NCI-H2029 (cell line): ENCODE measurements at regions not wholly inside any gene's neighbourhood (a gene's known extent, or its start where the extent isn't known, plus 50 kb on each side); places are given as distances from the start of the nearest gene placed in this dataset.
"Not testable (repeated sequence)": the region's sequence is repeated elsewhere in the genome, so short reads cannot be mapped to it uniquely, and the experiment has no call there.

Source experiments
- DNase-seq: peaks from one replicate; lab custom pipeline; 2025; lab: John Stamatoyannopoulos, UW

DNA sequence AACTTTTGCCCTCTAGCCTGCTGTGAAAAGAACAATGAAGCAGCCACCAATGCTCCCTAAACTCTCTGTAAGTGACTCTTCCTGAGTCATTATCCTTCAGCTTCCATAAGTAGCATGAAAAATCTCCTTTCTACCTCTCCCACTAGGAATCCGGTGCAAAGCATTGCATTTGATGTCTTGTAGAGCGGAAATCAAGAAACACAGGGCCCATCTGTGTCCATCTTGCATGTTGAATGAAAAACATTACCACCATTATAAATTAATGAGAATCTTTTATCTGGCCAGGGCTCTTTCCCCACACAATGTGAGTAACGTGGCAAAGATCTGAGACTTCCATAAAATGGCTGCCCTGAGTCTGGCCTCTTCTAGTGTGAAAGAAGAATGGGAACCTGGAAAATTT, 324.4 kb downstream of the ADGRL2 start:
- DNase-seq = no peak

DNA sequence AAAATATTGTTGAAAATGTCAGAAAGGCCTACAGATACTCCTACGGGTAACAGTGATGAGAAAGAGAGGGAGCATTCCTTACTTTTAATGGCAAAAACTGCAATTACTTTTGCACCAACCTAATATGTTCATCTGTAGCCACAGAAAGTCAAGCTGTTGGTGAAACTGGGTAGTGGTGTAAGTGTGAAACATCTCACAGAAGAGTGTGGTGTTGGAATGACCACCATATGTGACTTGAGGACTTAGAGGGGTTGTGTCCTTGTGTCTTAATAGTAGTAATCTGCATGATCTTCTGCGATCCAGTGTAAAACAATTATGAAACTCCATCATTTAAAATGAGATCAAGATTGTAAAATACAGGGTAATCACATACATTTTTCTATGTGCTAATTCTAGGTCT, 320.7 kb downstream of the ADGRL2 start:
- DNase-seq = no peak

GRCh38 chr1:82116105-82116504, 315.4 kb downstream of the ADGRL2 start:
- DNase-seq = no peak

DNA sequence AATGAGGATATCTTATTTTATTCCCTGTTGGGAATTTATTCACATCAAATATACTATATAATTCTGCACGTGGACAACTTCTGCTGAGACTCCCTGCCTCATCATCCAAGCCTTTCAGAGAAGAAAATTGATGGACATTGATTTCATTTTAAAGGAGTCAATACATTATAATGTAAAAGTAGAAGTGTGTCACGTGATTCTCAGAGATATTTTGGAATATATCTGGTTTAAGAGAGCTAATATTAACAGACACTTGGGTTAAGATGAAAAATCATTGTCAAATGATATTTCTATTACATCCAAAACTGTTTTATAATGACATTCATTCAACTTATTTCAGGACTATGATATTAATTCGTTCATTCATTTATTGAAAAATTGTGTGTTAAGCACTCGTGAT, 314.2 kb downstream of the ADGRL2 start:
- DNase-seq = no peak

GRCh38 chr1:82110366-82111254, 309.9 kb downstream of the ADGRL2 start:
- peak; percentile 32 for DNase-seq

GRCh38 chr1:82108843-82109242, 308.1 kb downstream of the ADGRL2 start:
- no peak for DNase-seq

DNA sequence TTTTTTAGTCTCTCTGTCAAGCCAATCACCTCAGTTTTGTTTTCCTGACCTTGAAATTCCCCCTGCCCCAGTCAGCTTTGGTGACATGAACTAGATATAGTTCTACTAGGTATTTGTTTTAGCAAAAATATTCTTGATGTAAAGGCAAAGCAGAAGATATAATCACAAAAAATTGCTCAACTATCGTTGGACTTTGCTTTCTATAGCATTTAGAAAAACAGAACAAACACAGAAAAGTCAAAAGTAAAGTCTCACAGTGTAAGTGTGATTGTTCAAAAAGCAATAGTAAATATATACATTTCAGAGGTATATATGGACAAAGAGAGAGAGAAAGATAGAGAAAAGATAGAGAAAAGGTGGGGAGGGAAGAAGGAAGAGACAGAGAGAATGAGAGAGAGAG, 305.9 kb downstream of the ADGRL2 start:
- no peak for DNase-seq

DNA sequence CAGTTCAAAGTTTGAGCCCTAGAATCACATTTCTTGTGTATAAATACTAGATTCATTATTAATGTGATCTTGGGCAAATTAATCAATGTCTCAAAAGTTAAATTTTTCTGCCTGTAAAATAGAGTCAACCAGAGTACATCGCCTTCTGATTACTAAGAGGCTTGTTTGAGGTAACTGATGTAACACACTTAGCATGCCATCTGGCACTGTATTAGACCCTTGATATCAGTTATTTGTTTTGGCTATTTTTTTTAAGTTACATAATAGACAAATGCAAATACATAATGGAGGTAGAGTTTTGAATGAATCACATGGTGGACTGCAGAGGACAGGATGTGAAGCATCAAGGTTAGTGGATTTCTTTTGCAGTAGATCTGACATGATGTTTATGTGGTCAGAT, 298.4 kb downstream of the ADGRL2 start:
- DNase-seq = no peak

DNA sequence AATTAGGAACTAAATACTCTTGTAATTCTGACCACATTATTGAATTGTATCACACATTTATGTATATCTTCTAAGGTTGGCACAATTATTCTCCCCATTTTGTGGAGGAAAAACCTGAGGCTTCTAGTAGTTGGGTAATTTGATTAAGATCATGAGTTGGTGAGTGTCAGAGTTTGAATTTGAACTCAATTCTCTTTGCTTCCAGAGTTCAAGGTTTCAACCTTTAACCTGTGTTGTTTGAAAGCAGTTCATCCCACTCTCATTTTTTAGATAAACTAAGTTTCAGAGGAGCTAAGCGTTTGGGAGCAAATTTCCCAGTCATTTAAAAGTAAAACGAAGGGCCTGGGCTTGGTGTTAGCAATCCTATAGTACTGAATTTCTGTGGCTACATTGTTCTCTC, 293.4 kb downstream of the ADGRL2 start:
- no peak for DNase-seq

- no peak for DNase-seq
Observed at GRCh38 chr1:82091729-82092128, 291.0 kb downstream of the ADGRL2 start.

DNA sequence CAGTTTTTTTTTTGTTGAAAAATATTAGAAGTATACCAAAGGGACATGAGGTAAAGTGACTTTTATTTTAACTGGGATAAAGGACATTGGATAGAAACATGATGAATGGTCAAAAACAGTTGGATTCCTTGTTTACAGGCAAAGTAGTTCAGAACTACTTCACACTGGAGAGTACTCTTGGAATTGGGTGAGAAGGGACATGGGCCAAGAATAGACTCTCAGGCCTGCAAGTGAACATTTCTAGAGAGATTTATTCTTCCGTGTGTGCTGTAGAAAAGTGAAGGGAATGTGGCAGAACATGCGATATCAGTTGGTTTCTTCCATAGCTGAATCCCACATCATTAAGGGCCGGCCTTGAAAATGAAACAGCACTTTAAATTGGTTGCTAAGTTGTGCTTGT, 290.5 kb downstream of the ADGRL2 start:
- no peak for DNase-seq

GRCh38 chr1:82090104-82090503, 289.4 kb downstream of the ADGRL2 start:
- DNase-seq = no peak

- no peak for DNase-seq
Observed at GRCh38 chr1:82086739-82087138, 286.0 kb downstream of the ADGRL2 start.

DNA sequence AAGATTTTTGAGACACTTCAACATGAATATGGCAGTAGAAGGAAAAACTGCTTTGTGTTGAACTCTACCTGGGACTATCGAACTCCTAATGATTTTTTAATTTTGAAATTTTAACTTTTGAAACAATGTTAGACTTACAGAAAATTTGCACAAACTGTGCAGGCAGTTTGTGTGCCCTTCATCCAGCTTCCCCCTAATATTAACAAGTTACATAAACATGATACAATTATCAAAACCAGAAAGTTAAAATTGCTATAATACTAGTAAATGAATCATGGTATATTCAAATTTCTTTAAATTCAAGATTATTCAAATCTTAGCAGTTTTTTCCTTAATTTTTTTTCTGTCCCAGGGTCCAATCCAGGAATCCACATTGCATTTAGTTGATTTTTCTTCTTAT, 278.9 kb downstream of the ADGRL2 start:
- DNase-seq = no peak

DNA sequence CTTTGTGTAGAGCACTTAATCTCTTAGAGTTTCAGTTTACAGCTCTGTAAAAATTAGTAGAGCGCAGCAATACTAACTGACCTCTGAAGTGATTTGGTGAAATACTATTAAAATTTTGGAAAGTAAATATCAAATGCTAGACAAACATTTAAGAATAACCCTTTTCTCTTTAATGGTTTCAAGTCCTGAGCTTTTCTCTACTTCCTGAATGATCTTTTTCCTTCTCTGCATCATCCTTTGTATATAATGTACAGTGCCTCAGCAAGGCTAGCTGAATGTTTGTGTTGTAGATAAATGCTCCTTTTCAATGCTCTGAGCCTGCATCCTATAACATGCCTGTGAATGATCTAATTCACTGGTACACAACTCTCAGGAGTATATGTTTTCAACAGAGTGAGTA, 272.9 kb downstream of the ADGRL2 start:
- DNase-seq = no peak

- DNase-seq = no peak
Observed at GRCh38 chr1:82073071-82073470, 272.3 kb downstream of the ADGRL2 start.

DNA sequence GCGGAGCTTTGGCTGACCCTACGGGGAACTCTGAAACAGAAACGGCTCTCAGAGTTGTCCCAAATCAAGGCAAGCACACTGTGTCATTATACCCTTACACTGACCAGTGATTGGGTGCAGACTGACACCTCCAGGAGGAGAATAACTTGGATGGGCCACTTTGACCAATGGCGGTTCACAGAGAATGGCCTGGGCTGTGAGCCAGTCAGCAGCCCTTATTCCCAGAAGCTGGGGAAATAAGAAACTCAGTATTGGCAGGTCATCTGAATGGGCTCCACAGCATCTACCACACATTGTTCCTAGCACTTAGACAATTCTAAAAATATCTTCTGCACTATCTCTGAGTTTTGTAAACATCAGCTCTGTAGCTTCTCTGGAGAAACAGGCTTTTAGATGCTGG, 265.2 kb downstream of the ADGRL2 start:
- no peak for DNase-seq

DNA sequence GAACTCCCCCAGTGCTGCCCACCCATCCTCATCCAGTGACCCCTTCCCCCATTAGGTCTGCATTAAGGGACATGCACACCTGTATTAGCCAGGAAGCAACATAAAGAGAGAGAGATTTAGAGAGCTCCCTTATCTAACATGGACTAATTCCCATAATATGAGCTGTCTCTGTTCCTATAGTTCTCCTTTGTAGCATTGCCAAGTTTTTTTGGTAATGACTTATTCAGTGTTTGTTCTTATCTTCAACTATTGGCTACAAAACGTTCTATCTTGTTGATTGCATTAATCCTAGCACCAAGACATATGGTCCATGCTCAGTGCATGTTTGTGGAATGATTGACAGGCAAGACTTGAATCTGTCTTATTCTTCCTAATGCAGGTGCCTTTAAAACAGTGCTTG, 264.0 kb downstream of the ADGRL2 start:
- no peak for DNase-seq

DNA sequence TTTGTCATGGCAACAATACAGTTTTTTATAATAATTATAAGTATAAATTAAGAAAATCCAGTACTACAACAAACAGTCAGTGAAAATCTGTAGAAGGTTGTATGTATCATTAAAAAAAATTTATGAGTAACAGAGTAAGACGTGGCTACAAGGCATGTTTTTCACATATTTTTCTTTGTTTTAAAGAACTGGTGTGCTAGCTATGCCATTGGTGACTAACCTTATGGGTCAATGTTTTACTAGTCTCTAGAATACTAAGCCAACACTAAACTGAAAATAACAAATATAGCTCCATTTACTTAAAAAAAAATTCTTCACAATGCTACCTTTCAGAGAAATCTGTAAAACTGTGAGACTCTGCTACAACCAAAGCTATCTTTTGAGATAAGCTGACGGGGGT, 261.5 kb downstream of the ADGRL2 start:
- no peak for DNase-seq

- DNase-seq = no peak
Observed at GRCh38 chr1:82059959-82060358, 259.2 kb downstream of the ADGRL2 start.

DNA sequence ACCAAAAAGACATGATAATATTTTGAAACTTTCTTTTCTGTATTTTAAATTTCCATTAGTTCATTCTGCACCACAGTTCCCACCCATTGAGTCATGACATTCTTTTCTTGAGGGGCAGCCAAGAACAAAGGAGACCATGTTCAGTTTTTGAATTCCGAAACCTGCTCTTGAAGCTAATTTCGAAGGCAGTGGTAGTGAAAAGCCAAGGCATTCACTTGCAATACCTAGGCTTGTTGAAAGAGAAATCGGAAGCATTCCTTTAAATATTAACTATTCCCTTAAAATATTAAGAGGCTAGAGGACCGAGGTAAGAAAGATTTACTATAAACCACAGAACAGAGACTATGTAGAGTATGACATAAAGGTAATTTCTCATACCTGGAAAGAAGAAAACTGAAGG, 256.3 kb downstream of the ADGRL2 start:
- DNase-seq = no peak

GRCh38 chr1:82055375-82055774, 254.6 kb downstream of the ADGRL2 start:
- not testable (repeated sequence) for DNase-seq

DNA sequence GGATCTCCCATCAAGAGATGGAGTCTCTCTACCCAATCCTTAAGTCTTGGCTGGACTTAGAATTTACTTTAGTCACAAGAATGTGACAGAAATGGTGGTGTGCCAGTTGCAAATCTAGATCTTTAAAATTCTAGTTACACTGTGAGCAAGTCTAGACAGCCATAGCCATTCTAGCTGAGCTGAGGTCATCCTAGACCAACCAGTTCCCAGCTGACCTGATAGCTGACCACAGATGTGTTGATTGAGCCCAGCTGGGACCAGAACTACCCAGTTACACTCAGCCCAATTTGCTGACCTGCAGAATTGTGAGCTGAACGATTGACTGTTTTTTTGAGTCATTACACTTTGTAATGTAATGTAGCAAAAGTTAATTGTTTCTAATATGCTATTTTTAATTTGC, 251.8 kb downstream of the ADGRL2 start:
- DNase-seq = no peak

DNA sequence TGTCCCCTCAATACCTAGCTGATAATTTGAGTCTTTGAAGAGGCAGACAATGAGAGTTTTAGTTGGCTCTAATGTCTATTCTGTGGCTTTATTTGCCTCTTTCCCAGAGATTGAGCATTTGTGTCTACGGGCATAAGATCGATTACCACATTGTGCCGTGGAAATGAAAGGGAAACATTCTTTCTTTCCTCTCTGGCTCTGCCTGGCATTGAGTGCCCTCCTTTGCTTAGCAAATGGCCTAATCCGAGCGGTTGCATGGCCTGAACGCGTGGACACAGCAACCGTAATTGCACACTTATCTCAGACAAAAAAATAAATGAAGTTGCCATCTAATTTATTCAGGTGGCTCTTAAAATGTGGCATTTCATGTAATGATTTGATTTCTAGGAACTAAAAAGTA, 247.9 kb downstream of the ADGRL2 start:
- DNase-seq = no peak
